K562 (cell line): ENCODE measurements at regions not wholly inside any gene's neighbourhood (a gene's known extent, or its start where the extent isn't known, plus 50 kb on each side); places are given as distances from the start of the nearest gene placed in this dataset.

Experiments used
- KLF10 ChIP-seq: fragments of 250-450 bp; sonication (Bioruptor Pico); IDR thresholded peaks from 2 replicates; pipeline ENCODE4 v1.6.1; 2021; ENCODE audit warnings: matching md5 sums
- SPI1 ChIP-seq: IDR thresholded peaks from 2 replicates; pipeline ENCODE4 v1.6.1; 2011; ENCODE audit warnings: low read depth, low read length, control low read depth, borderline replicate concordance
- ZSCAN29 ChIP-seq: fragments of 450-650 bp; IDR thresholded peaks from 2 replicates; pipeline ENCODE4 v1.6.1; 2017
- ZZZ3 ChIP-seq: fragments of 450-650 bp; IDR thresholded peaks from 2 replicates; pipeline ENCODE4 v1.6.1; 2016; ENCODE audit warnings: antibody characterized with exemption, mild to moderate bottlenecking, moderate library complexity

GRCh38 chr6:112486454-112486853 lies 139.3 kb downstream of the RFPL4B start:
- TF ChIP-seq SPI1 (no peak), ZZZ3 (no peak), ZSCAN29 (no peak), KLF10 (no peak)
